OCI-LY3 (cell line): ENCODE measurements at regions not wholly inside any gene's neighbourhood (a gene's known extent, or its start where the extent isn't known, plus 50 kb on each side); places are given as distances from the start of the nearest gene placed in this dataset.

Experiments used
- CTCF ChIP-seq: fragments of 200-600, 300-600 bp; sonication (generic); IDR thresholded peaks from 2 replicates; pipeline ENCODE4 v1.5.1; 2014; ENCODE audit warnings: antibody characterized with exemption, low read length, low read depth
- EZH2phosphoT487 ChIP-seq: fragments of 200-600 bp; shearing (Covaris generic); IDR thresholded peaks from 2 replicates; pipeline ENCODE4 v1.6.1; 2018; ENCODE audit warnings: antibody characterized with exemption, mixed run types, low read depth

GRCh38 chr16:64035337-64035736, 1086.5 kb downstream of the CDH11 start:
- TF ChIP-seq CTCF, result no peak
- TF ChIP-seq EZH2phosphoT487, result no peak
